Inflammatory macrophage treated with lipopolysaccharide for 1 hour (primary cell): ENCODE measurements at regions not wholly inside any gene's neighbourhood (a gene's known extent, or its start where the extent isn't known, plus 50 kb on each side); places are given as distances from the start of the nearest gene placed in this dataset.

Experiments
- DNase-seq, 2 donors: peaks; one replicate each; pipeline ENCODE4 v3.0.0-alpha.2; 2020 to 2022

- no peak for DNase-seq
These were observed 267.4 kb upstream of the ATP11B start for GRCh38 chr3:182525766-182526374.

GRCh38 chr3:182527745-182528144 is 265.6 kb upstream of the ATP11B start:
- no peak for DNase-seq

GRCh38 chr3:182530316-182530715 is 263.0 kb upstream of the ATP11B start:
- DNase-seq: no peak

- DNase-seq: no peak
These were observed 259.9 kb upstream of the ATP11B start for GRCh38 chr3:182533394-182533793.

GRCh38 chr3:182544542-182544941 is 248.8 kb upstream of the ATP11B start:
- DNase-seq: no peak

GRCh38 chr3:182562274-182562673 is 231.0 kb upstream of the ATP11B start:
- DNase-seq: no peak

GRCh38 chr3:182565916-182566796 is 227.1 kb upstream of the ATP11B start:
- DNase-seq: no peak

- no peak for DNase-seq
These were observed 225.6 kb upstream of the ATP11B start for GRCh38 chr3:182567700-182568099.

GRCh38 chr3:182568261-182568660 is 225.0 kb upstream of the ATP11B start:
- DNase-seq: no peak

GRCh38 chr3:182568876-182569275 is 224.4 kb upstream of the ATP11B start:
- DNase-seq: no peak

GRCh38 chr3:182570946-182571594 is 222.2 kb upstream of the ATP11B start:
- DNase-seq: no peak

GRCh38 chr3:182575941-182576340 is 217.4 kb upstream of the ATP11B start:
- no peak for DNase-seq

GRCh38 chr3:182583545-182583944 is 209.8 kb upstream of the ATP11B start:
- DNase-seq: no peak

- no peak for DNase-seq
These were observed 207.7 kb upstream of the ATP11B start for GRCh38 chr3:182585532-182586150.

GRCh38 chr3:182592747-182593146 is 200.6 kb upstream of the ATP11B start:
- DNase-seq: no peak

GRCh38 chr3:182596676-182597410 is 196.5 kb upstream of the ATP11B start:
- no peak for DNase-seq

- no peak for DNase-seq
These were observed 195.7 kb upstream of the ATP11B start for GRCh38 chr3:182597621-182598041.

GRCh38 chr3:182601597-182601996 is 191.7 kb upstream of the ATP11B start:
- no peak for DNase-seq

GRCh38 chr3:182603501-182603900 is 189.8 kb upstream of the ATP11B start:
- DNase-seq: no peak

GRCh38 chr3:182605882-182606611 is 187.3 kb upstream of the ATP11B start:
- no peak for DNase-seq

GRCh38 chr3:182606905-182607504 is 186.3 kb upstream of the ATP11B start:
- DNase-seq: no peak

- no peak for DNase-seq
These were observed 184.5 kb upstream of the ATP11B start for GRCh38 chr3:182608832-182609231.
